Glomerular endothelial cell (primary cell): ENCODE measurements at regions not wholly inside any gene's neighbourhood (a gene's known extent, or its start where the extent isn't known, plus 50 kb on each side); places are given as distances from the start of the nearest gene placed in this dataset.

Source experiments
- DNase-seq: peaks from one replicate; pipeline ENCODE4 v3.0.0-alpha.2; 2011; ENCODE audit warnings: low read depth, low spot score; ENCODE audit errors: extremely low read depth

DNA sequence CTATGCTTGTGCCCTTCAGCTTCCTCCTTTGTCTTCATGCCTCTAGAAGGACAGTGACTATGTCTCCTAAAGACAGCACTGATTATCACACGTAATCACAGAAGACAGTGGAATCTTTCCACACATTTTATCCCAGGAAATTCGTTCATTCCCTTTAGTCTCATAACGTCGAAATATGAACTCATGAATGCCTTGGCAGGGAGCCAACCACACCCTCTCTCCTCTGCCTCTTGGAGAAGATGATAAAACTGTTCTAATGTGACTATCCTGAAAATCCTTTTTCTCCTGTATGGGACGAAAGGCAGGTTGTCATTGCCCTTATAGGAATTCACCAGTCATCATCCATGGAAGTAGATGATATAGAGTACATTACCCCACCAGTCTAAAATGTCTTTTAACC is 726.6 kb upstream of the FANCL start:
- no peak for DNase-seq

GRCh38 chr2:58965602-58966001 is 724.5 kb upstream of the FANCL start:
- no peak for DNase-seq

DNA sequence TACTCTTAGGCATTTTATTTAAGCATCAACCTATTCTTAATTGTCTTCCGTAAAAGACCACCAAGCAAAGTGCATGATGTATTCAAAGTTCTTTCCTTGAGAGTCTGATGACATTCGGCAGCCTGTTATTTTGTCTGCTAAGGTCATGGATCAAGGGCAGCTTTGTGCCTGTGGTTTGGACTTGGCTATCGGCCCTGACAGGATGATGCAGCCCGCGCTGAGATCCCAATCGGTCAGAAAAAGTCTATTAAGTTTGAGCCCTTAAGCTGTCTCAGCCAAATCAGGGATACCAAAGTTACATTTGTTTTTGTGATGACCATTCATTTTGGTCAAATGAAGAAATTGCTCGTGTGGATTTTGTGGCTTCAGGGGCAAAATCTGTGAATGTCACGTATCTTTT is 718.9 kb upstream of the FANCL start:
- DNase-seq, result no peak

GRCh38 chr2:58957188-58957840 is 716.2 kb upstream of the FANCL start:
- DNase-seq, result no peak

GRCh38 chr2:58954880-58955385 is 713.8 kb upstream of the FANCL start:
- no peak for DNase-seq

DNA sequence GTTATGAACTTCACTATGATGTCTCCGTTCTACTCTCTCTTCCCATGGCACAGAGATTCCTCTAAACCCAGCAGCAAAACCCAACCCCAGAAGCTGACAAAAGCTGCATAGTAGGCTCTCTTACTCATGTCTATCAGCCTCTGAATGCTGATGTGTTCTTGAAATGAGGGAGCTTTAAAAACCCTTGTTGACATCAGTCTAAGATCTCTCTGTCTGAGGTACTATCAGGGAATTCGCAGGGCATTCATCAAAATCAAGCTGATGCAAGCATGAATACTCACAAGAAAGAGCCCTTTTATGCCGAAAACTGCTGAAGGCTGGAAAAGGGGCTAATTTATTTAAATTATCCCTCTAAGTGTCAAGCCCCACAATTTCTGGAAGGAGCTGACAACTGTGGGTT is 710.6 kb upstream of the FANCL start:
- no peak for DNase-seq

DNA sequence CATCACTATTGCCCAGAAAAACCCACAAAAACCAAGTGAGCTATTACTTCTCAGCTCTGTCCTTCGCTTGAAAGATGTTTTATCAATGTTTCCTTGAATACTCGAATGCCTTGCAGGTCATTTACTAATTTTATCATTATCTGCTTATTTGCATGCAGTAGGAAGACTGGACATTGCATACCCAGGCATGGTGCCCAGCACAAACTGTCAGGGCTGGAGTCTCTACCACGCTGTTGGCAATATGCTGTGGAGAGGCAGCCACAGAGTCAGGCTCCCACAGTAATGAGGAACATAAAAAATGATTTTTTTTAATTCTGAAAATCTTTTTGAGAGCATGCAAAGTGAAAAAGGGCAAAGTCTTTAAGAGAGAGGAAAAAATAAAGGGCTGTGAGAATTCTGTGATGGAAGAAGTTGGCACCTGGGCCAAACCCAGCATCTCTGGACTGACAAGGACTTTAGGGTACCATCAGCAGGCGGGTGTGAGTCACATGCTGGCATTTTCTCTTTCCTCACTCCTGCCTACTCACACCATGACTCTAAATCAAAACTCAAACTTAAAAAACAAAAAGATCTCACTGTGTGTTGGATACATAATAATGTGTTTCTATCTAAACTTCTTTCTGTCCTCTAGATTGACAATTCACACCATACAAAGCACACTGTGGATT is 709.8 kb upstream of the FANCL start:
- no peak for DNase-seq

DNA sequence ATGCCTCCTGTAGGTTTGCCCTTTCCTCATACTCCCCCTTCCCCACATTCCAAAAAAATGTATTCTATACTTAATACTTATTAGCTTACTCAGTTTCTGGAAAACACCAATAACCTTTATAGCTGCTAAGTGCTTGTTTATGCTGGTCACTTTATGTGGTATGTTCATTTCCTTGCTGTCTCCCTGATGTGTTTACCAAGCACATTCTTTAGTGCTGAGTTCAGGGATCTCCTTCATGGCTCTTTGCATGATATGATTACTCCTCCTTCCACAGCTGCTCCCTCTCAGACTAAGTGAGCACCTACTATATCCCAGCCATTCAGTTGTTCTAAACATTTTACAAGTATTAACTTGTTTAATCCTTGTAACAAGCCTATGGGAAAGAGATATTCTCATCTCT is 698.3 kb upstream of the FANCL start:
- no peak for DNase-seq

GRCh38 chr2:58938988-58939387 is 697.9 kb upstream of the FANCL start:
- DNase-seq, result no peak

DNA sequence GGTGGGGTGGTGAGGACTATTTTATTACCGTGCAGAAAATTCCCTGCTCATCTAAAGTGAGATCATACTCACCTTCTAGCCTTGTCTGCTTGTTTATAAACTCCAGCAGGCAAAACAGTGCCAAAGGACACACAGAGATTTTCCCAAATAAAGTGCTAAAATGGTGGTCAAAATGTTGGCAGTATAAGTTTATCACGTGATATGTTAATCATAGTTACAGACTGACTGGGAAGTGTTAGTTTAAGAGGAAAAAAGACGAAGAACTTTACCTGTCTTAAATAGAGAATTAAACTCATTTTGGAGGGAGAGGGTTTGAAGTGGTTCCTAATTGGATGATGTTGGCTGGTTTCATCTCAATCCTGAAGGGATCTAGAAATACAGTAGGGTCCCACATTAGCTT is 691.7 kb upstream of the FANCL start:
- DNase-seq, result no peak

GRCh38 chr2:58930537-58930936 is 689.4 kb upstream of the FANCL start:
- no peak for DNase-seq

DNA sequence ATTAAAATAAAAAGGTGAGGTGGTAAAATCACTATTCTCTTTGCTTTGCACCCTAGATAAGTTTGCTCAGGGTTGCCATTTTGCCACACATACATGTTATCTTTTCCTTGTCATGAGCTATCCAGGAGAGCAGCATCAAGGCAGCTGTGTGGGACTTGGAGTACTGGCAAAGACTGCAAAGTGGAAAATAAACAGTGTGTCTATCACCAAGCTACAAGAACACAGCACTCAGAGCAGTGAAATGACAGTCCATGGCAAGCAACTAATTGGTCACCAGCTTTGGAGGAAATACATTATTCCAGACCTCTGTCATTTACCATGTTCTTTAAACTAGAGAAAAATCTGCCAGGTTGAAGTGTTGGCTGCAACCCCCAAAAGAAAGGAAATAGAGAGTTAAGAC is 687.8 kb upstream of the FANCL start:
- no peak for DNase-seq

DNA sequence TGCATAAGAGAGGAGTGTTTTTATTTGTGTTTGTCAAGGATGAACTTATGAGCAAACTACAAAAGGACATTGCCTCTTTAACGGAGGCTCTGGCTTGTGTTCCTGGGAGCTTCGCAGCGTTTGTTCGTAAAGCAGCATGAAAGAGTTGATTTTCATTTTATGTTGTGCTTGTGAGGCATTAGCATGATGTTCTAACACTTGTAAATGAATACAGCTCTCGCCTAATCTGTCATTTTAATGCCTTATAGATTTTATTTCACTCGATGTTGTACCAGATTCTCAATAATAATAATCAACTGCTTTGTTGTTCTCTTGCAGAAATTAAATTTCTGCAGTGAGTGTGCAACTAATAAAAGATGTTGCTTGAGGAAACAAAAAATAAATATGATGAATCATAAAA is 687.3 kb upstream of the FANCL start:
- no peak for DNase-seq

DNA sequence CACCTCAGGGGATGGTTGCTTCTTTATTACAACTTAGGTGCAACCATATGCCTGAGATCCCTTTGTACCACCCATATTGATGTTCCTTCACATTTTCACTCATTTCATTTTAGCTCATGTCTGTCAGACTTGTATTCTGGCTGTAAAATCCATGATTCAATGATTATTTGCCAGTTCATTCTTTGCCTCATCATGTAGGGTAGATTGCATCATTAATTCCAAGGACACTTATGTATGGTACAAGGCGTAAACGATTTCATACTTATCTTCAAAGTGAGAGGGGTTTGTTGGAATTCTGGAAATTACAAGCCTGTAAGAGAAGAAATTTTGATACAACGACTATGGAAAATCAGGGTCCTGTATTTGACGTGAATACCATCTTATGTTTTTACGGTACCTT is 685.0 kb upstream of the FANCL start:
- DNase-seq, result no peak

DNA sequence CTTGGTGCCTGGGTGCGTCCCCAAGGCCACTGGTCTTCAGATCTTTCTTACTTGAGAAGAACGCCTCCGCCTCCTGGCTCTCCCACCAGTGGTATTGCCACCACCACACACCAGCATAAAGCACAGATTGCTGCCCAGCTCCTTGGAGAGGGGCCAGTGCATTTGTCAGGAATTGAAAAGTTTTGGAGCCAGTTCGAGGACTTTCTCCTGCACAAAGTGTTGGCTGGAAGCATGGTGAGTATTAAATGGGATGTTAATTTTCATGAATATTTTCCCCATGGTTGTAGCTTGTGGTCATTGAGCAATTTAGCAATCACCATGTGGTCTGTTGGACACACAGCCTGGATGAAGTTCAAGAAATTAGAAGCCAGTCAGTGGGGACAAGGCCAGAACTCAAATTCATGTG is 684.6 kb upstream of the FANCL start:
- no peak for DNase-seq

DNA sequence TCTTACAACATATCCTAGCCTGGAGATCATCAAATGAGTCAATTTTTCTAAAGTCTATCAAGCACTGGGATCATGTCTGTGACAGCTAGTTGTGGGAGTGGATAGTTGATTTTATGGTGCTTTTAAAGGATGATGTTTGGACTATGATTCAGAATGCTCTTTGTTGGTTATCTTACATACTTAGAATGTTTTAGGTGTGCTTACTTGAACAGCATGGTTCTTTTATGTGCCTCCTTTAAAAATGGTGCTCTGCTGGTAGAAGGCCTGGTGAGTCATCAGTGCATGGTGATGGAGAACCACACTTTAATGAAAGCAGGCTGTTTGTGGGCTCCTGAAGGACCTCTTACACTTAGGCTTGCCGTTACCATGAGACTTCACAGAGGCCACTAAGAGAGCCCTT is 682.7 kb upstream of the FANCL start:
- no peak for DNase-seq

DNA sequence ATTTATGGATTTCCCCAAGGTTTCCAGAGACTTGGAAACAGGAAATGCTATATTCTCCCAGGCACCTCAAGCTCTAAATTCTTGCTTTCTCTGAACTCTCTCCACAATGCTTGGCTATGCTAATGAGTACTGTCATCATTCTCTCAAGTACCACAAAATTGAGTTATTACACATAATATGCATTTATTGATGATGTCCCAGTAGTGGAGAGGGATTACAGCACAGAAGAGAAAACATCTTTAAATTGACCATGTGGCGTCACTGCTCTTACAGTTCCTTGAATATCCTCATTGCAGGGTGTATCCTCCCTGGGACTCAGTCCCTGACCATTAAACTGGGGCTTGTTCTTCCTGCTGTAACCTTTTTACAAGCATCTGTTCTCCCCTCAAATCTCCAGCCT is 681.1 kb upstream of the FANCL start:
- no peak for DNase-seq

- no peak for DNase-seq
Observed at GRCh38 chr2:58921676-58922075, 680.6 kb upstream of the FANCL start.

DNA sequence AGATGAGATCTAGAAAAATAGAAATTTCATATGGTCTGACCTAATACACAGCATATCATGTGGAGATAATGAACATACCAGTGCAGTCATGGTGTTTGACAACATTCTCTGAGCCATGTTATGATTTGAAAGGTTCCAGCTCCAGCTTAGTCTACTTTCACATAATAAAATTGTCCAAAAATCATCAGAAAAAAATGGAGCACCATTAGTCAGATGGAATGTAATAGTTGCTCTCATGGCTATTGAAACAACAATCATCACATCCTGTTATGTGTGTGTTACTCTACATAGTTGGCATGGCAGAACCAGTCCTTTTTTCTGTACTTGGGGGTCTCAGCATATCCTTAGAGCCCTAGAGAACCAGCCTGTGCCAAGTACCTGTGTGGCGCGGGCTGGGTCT is 678.9 kb upstream of the FANCL start:
- no peak for DNase-seq

DNA sequence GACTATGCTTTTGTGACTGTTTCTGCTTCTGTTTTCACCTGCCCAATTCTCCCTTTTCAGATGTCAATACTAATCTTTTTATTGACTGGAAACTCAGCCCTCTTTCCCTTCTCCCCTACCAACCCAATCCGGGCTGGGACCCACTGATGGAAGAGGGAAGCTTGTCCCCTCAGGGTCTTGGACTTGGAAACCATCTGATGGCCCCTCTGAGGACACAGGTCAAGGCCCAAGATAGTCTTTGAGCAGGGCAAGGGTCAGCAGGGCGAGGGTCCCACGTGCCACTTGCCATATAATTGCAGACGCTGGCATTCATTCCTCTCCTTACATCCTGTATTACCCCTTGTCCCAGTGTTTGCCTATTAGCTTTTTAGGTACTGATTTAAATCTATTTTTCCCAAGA is 678.2 kb upstream of the FANCL start:
- DNase-seq, result no peak

DNA sequence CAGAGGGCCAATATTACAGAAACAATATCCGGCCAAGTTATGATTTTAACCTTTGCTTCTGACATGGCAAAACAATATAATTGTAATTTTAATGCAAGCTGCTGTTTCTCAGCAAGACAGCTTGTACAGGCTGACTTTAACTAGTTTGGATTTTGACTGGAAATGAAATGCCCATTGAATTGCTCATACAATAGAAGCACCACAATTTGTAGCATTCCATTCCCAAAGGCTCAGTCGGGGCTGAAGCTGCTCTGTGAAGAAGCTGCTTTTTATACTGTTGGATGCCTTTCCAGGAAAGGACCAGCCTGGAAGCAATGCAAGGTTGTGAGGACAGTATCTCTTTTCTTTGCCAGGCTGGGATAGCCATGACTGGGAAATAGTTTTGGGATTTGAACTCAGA is 677.0 kb upstream of the FANCL start:
- DNase-seq, result no peak

DNA sequence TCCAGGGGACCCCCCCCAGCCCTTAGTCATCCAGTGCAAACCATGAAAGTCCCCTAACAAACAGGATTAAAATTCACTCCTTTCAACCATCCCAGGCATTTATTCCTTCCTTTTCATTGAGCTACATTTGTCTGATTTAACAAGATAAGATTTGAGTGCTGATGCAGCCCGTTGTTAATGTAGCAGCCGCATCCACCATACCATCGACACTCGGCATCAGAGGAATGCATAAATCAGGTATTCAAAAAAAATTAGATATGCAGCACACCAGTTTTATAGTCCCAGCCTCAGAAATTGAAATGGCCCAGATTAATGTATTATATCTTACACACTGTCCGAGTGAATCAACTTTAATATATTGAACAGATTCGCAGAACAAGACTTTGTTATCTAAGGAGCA is 676.5 kb upstream of the FANCL start:
- DNase-seq, result no peak

DNA sequence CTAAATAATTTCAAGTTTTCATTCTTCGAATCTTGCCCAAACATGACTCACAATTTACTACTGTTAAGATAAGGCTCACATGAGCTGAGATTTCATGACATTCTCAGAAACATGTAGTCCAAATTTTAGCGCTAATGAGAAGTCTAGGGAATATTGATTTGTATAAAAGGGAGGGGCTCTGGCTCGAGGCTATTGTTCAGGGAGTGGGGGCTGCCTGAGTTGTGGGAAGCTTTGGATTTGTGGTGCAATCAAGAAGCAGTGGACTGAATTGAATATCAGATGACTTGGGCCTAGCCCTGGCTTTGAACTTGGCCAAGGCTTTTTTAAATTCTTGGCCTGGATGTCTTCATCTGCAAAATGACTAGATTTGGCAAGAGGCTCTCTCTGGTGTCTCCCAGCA is 674.9 kb upstream of the FANCL start:
- DNase-seq, result no peak
